Endothelial cell (in vitro differentiated cells): ENCODE measurements at regions not wholly inside any gene's neighbourhood (a gene's known extent, or its start where the extent isn't known, plus 50 kb on each side); places are given as distances from the start of the nearest gene placed in this dataset.

Source experiments
- DNase-seq: peaks from one replicate; pipeline ENCODE4 v3.0.0; 2021; ENCODE audit warnings: low spot score
- H3K27ac Mint-ChIP-seq: one replicate; pipeline ENCODE4 v1.8.0; 2021; ENCODE audit warnings: mixed read lengths, inconsistent platforms; ENCODE audit not compliant: unreplicated experiment
- H3K27me3 Mint-ChIP-seq: one replicate; pipeline ENCODE4 v1.8.0; 2021; ENCODE audit warnings: mild to moderate bottlenecking, moderate library complexity, mixed read lengths, inconsistent platforms; ENCODE audit not compliant: unreplicated experiment
- H3K36me3 Mint-ChIP-seq: one replicate; pipeline ENCODE4 v1.8.0; 2021; ENCODE audit warnings: mild to moderate bottlenecking, low read depth, mixed read lengths, inconsistent platforms; ENCODE audit not compliant: unreplicated experiment
- H3K4me1 Mint-ChIP-seq: one replicate; pipeline ENCODE4 v1.8.0; 2021; ENCODE audit warnings: mild to moderate bottlenecking, mixed read lengths, inconsistent platforms; ENCODE audit not compliant: unreplicated experiment
- H3K4me3 Mint-ChIP-seq: one replicate; pipeline ENCODE4 v1.8.0; 2021; ENCODE audit warnings: mild to moderate bottlenecking, mixed read lengths, inconsistent platforms; ENCODE audit not compliant: unreplicated experiment
- H3K9me3 Mint-ChIP-seq: one replicate; pipeline ENCODE4 v1.8.0; 2021; ENCODE audit warnings: mixed read lengths, inconsistent platforms; ENCODE audit not compliant: unreplicated experiment
- TF ChIP-seq, protein P1 (sequence below): fragments of 200-600 bp; sonication (generic); IDR thresholded peaks from one replicate; pipeline ENCODE4 v1.5.0; 2021; ENCODE audit warnings: antibody characterized with exemption; ENCODE audit not compliant: unreplicated experiment

DNA sequence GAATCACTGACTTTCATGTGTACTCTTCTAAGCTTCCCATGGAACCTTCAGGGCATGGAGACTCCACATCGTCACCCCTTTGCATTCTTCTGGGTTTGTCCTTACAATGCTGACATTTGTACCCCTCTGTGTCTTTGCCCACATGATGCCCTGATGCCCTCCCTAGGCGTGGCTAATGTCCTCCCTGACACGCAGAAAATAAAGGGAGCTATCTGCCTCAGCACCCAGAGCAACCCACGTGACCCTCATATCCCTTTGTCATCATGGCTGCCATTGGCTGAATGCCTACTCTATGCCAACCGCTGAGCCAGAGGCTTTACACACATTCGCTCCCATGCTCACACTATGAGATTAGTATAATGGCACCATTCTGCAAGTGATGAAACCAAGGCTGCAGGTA lies 86.4 kb upstream of the KLHL29 start:
- Mint-ChIP-seq H3K27ac (no peak overlapping the region), H3K27me3 (peaks cover 1% of the 10 kb centered on the region), H3K4me3 (no peak overlapping the region), H3K36me3 (no peaks in the 10 kb centered on the region), H3K9me3 (no peaks in the 10 kb centered on the region), H3K4me1 (peaks cover 15% of the 10 kb centered on the region)
- DNase-seq = no peak
- TF ChIP-seq, protein P1, sequence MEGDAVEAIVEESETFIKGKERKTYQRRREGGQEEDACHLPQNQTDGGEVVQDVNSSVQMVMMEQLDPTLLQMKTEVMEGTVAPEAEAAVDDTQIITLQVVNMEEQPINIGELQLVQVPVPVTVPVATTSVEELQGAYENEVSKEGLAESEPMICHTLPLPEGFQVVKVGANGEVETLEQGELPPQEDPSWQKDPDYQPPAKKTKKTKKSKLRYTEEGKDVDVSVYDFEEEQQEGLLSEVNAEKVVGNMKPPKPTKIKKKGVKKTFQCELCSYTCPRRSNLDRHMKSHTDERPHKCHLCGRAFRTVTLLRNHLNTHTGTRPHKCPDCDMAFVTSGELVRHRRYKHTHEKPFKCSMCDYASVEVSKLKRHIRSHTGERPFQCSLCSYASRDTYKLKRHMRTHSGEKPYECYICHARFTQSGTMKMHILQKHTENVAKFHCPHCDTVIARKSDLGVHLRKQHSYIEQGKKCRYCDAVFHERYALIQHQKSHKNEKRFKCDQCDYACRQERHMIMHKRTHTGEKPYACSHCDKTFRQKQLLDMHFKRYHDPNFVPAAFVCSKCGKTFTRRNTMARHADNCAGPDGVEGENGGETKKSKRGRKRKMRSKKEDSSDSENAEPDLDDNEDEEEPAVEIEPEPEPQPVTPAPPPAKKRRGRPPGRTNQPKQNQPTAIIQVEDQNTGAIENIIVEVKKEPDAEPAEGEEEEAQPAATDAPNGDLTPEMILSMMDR = no peak

DNA sequence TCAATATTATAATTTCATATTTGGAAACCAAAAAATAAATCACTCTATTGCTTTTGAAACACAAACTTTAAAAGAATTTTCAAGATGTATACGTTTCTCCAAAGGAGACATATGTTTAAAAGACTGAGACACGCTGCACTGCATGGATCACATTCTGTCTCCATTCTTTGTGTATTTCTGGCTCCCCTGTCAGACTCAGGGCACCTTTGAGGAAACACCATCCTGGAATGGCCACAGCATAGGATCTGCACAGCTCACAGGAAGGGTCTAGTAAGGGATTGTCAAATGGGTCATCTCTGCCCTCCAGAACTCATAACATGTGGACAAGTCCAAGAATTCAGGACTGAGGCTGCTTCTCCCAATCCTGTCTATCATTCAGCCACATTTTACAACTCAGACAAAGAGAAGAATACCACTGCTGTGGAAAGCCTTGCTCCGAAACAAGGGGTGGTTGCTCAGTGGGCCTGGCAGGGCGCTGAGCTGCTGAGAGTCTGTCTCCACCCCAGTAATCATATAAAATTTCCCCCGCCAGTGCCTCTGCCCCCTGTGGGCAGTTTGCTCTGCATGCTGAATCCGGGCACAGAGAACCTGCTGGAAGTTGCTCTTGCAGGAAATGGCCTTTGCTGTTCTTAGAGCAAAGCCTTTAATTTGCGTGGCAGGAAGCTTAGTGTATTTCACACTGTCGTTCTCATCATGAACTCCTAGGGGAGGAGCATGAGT lies 85.3 kb upstream of the KLHL29 start:
- Mint-ChIP-seq H3K9me3 (no peaks in the 10 kb centered on the region), H3K4me3 (no peak overlapping the region), H3K36me3 (no peaks in the 10 kb centered on the region), H3K4me1 (peaks cover 15% of the 10 kb centered on the region), H3K27ac (no peak overlapping the region), H3K27me3 (peaks cover 1% of the 10 kb centered on the region)
- no peak for DNase-seq
- TF ChIP-seq, protein P1 = no peak

DNA sequence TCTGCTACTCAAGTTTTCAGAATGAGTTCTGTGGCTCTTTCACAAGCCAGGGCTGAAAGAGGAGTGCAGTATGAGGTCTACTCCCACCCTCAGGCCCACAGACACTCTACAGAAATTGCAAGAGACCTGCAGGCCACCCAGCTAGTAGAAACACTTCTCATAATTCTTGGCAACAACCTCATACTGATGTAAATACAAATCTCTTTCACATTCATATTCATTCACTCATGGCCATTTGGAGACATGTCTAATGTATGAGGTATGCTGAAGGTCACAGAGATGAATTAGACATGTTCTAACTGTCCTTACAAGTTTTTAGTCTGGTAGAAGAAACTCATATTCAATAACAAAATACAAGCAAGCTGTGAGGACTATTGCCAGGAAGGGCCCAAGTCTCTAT lies 83.8 kb upstream of the KLHL29 start:
- no peaks in the 10 kb centered on the region for H3K9me3 Mint-ChIP-seq
- TF ChIP-seq, protein P1 = no peak
- H3K36me3 Mint-ChIP-seq = no peaks in the 10 kb centered on the region
- H3K4me3 Mint-ChIP-seq = no peak overlapping the region
- no peak for DNase-seq
- no peak overlapping the region for H3K27ac Mint-ChIP-seq
- peaks cover 1% of the 10 kb centered on the region for H3K27me3 Mint-ChIP-seq
- peaks cover 11% of the 10 kb centered on the region for H3K4me1 Mint-ChIP-seq

- H3K4me3 Mint-ChIP-seq = no peak overlapping the region
Observed at GRCh38 chr2:23302591-23302990, 82.4 kb upstream of the KLHL29 start.

GRCh38 chr2:23306401-23306800 lies 78.6 kb upstream of the KLHL29 start:
- TF ChIP-seq, protein P1 = no peak
- H3K27me3 Mint-ChIP-seq = no peaks in the 10 kb centered on the region
- no peaks in the 10 kb centered on the region for H3K9me3 Mint-ChIP-seq
- H3K36me3 Mint-ChIP-seq = no peaks in the 10 kb centered on the region
- no peak for DNase-seq
- H3K27ac Mint-ChIP-seq = no peak overlapping the region
- H3K4me1 Mint-ChIP-seq = peaks cover 17% of the 10 kb centered on the region
- H3K4me3 Mint-ChIP-seq = no peak overlapping the region

More at GRCh38 chr2:23302591-23302990, 82.4 kb upstream of the KLHL29 start:
- Mint-ChIP-seq H3K36me3 (no peaks in the 10 kb centered on the region), H3K9me3 (no peaks in the 10 kb centered on the region), H3K27me3 (peaks cover 1% of the 10 kb centered on the region), H3K4me1 (peaks cover 11% of the 10 kb centered on the region), H3K27ac (no peak overlapping the region)
- TF ChIP-seq, protein P1 = no peak
- DNase-seq = no peak
